Calu3 (cell line): ENCODE measurements at regions not wholly inside any gene's neighbourhood (a gene's known extent, or its start where the extent isn't known, plus 50 kb on each side); places are given as distances from the start of the nearest gene placed in this dataset.
A peak's percentile ranks its signal among the peaks of the same experiment; 100 is the strongest.

Experiments used
- BruUV-seq: library from RNA; stranded (reverse); fragments of 400-500 nt; replicated peaks from 2 replicates; lab custom pipeline; 2021; lab: Mats Ljungman, UMichigan
- CTCF ChIA-PET: fragments of 300-600 bp; sonication (Branson Sonifier 250); formaldehyde crosslinking; loops from one replicate; lab custom pipeline; 2022; ENCODE audit warnings: antibody characterized with exemption; lab: Charles Lee
- DNase-seq: peaks from one replicate; pipeline ENCODE4 v3.0.0; 2022
- H3K27ac Mint-ChIP-seq: one replicate; pipeline ENCODE4 v1.8.0; 2022; ENCODE audit warnings: mixed read lengths; ENCODE audit not compliant: unreplicated experiment
- H3K27me3 Mint-ChIP-seq: one replicate; pipeline ENCODE4 v1.8.0; 2022; ENCODE audit warnings: mixed read lengths; ENCODE audit not compliant: unreplicated experiment
- H3K36me3 Mint-ChIP-seq: one replicate; pipeline ENCODE4 v1.8.0; 2022; ENCODE audit warnings: mild to moderate bottlenecking, moderate library complexity, mixed read lengths; ENCODE audit not compliant: insufficient read depth, unreplicated experiment
- H3K4me1 Mint-ChIP-seq: one replicate; pipeline ENCODE4 v1.8.0; 2022; ENCODE audit warnings: mild to moderate bottlenecking, low read depth, mixed read lengths; ENCODE audit not compliant: unreplicated experiment
- H3K4me3 Mint-ChIP-seq: one replicate; pipeline ENCODE4 v1.8.0; 2022; ENCODE audit warnings: mild to moderate bottlenecking, low read depth, moderate library complexity, mixed read lengths; ENCODE audit not compliant: unreplicated experiment
- H3K9me3 Mint-ChIP-seq: one replicate; pipeline ENCODE4 v1.8.0; 2022; ENCODE audit warnings: low read depth, mixed read lengths; ENCODE audit not compliant: unreplicated experiment
- intact Hi-C: fragments of 100-400 bp; cut with micrococcal nuclease; formaldehyde crosslinking; loops from one replicate; pipeline ENCODE4 v1.10.0; 2022; ENCODE audit not compliant: unreplicated experiment
- TF ChIP-seq, protein P1 (sequence below): fragments of 200-600 bp; IDR thresholded peaks from one replicate; pipeline ENCODE4 v1.8.0; 2022; ENCODE audit warnings: antibody characterized with exemption; ENCODE audit not compliant: unreplicated experiment

DNA sequence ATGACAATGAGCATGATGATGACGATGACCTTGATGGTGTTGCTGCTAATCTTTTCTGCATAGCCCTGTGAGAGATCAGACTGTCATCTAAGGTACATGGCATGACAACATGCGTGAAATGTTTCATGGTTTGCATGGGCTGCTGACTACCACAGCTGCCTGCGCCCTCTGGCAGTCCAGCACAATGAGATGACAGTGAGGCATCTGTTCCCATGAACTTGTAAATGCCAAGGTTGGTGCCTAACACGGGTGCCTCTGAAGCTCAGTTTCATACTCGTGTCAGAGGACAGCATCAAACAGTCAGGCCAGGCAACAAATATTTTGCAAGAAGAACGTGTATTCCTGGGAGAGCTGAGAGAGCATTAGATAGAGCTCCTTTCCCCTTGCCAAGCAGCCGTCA is 122.0 kb upstream of the PRKCQ start:
- H3K36me3 Mint-ChIP-seq = no peaks in the 10 kb centered on the region
- H3K27ac Mint-ChIP-seq = no peak overlapping the region
- intact Hi-C loops = no loop called here
- BruUV-seq = no TSS peak
- H3K27me3 Mint-ChIP-seq = no peaks in the 10 kb centered on the region
- CTCF ChIA-PET = no interaction called here
- TF ChIP-seq, protein P1, sequence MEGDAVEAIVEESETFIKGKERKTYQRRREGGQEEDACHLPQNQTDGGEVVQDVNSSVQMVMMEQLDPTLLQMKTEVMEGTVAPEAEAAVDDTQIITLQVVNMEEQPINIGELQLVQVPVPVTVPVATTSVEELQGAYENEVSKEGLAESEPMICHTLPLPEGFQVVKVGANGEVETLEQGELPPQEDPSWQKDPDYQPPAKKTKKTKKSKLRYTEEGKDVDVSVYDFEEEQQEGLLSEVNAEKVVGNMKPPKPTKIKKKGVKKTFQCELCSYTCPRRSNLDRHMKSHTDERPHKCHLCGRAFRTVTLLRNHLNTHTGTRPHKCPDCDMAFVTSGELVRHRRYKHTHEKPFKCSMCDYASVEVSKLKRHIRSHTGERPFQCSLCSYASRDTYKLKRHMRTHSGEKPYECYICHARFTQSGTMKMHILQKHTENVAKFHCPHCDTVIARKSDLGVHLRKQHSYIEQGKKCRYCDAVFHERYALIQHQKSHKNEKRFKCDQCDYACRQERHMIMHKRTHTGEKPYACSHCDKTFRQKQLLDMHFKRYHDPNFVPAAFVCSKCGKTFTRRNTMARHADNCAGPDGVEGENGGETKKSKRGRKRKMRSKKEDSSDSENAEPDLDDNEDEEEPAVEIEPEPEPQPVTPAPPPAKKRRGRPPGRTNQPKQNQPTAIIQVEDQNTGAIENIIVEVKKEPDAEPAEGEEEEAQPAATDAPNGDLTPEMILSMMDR = no peak
- H3K4me1 Mint-ChIP-seq = no peaks in the 10 kb centered on the region
- no peak for DNase-seq
- no peak overlapping the region for H3K4me3 Mint-ChIP-seq
- H3K9me3 Mint-ChIP-seq = no peaks in the 10 kb centered on the region

DNA sequence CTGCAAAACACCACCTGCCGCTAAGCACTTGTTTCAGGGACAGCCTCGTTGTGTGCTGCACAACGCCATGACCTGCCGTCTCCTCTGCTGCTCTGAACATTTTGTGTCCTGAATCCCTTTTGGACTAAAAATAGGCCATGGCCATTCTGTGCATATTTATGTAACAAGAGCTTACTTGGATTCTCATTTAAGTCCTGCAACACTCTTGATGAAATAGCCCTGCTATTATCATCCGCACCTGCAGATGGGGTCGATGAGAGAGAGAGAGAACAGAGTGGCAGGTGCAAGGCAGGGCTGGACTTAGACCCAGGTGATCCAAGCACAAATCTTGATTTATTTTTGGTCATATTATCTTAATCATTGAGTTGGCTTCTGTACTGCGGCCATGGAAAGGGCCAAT is 121.2 kb upstream of the PRKCQ start:
- Mint-ChIP-seq H3K4me1 (no peaks in the 10 kb centered on the region), H3K27me3 (no peaks in the 10 kb centered on the region), H3K36me3 (no peaks in the 10 kb centered on the region), H3K4me3 (no peak overlapping the region), H3K27ac (no peak overlapping the region), H3K9me3 (no peaks in the 10 kb centered on the region)
- DNase-seq = peak; percentile 52
- TF ChIP-seq, protein P1 = no peak
- intact Hi-C loops = no loop called here
- CTCF ChIA-PET = interaction anchor here (0.8 kb wide), 1 partner anchor 36 kb away, joined by 3 read pairs; no protein-coding TSS in a partner anchor
- BruUV-seq = no TSS peak

DNA sequence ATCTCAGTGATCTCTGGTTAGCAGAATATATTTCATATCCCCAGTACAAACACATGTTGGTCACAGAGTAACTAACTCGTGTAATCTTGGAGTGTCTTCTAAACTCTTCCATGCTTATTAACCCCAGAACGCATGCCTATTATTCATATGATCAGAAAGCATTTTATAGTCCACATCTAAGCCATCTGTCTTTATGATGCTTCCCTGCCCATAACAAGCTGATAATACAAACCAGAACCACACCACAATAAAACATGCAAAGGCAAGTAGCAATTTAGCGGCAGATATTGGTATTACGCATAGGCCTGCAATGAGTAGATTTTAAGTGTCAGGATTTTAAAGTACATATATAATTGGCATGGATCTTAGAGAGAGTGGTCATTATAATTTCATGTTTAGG is 120.0 kb upstream of the PRKCQ start:
- no peaks in the 10 kb centered on the region for H3K9me3 Mint-ChIP-seq
- DNase-seq = no peak
- no peak overlapping the region for H3K27ac Mint-ChIP-seq
- no peaks in the 10 kb centered on the region for H3K27me3 Mint-ChIP-seq
- TF ChIP-seq, protein P1 = no peak
- H3K36me3 Mint-ChIP-seq = no peaks in the 10 kb centered on the region
- CTCF ChIA-PET = no interaction called here
- intact Hi-C loops = no loop called here
- H3K4me1 Mint-ChIP-seq = peaks cover 8% of the 10 kb centered on the region
- no peak overlapping the region for H3K4me3 Mint-ChIP-seq
- no TSS peak for BruUV-seq

DNA sequence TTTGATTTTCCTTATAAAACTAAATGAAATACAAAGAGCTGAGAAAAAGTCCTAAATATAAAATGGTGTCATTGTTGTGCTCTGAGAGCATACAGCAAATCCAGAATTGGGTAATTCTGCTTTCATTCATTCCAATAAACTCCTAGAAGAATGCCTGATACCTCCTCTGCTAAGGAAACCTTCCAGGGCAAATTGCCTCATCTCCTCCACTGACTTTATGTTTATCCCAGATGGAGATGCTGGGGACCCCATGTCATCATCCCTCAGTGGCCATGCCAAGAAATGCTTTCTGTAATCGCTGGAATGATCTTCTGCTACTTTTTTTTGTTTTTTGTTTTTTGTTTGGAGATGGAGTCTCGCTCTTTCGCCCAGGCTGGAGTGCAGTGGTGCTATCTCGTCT is 119.3 kb upstream of the PRKCQ start:
- BruUV-seq = no TSS peak

More for the DNA sequence above, 119.3 kb upstream of the PRKCQ start:
- CTCF ChIA-PET = no interaction called here
- intact Hi-C loops = no loop called here
- Mint-ChIP-seq H3K9me3 (no peaks in the 10 kb centered on the region), H3K4me1 (peaks cover 9% of the 10 kb centered on the region), H3K4me3 (no peak overlapping the region), H3K27me3 (no peaks in the 10 kb centered on the region), H3K36me3 (no peaks in the 10 kb centered on the region), H3K27ac (no peak overlapping the region)
- no peak for DNase-seq
- TF ChIP-seq, protein P1 = no peak
